ENCODE measurements at regions not wholly inside any gene's neighbourhood (a gene's known extent, or its start where the extent isn't known, plus 50 kb on each side); places are given as distances from the start of the nearest gene placed in this dataset.
"Not testable (repeated sequence)": the region's sequence is repeated elsewhere in the genome, so short reads cannot be mapped to it uniquely, and the experiment has no call there.

GRCh38 chr20:19874040-19874727 lies 116.1 kb downstream of the RIN2 start:
- no peak for DNase-seq

GRCh38 chr20:19875376-19876221 lies 117.5 kb downstream of the RIN2 start:
- DNase-seq: no peak

- DNase-seq: no peak
These were observed 118.9 kb downstream of the RIN2 start for GRCh38 chr20:19876828-19877460.

GRCh38 chr20:19879874-19880255 lies 121.8 kb downstream of the RIN2 start:
- DNase-seq: not testable (repeated sequence)

GRCh38 chr20:19880256-19881079 lies 122.4 kb downstream of the RIN2 start:
- no peak for DNase-seq

GRCh38 chr20:19881080-19881840 lies 123.2 kb downstream of the RIN2 start:
- DNase-seq: no peak

- DNase-seq: no peak
These were observed 123.9 kb downstream of the RIN2 start for GRCh38 chr20:19881990-19882389.

- DNase-seq: no peak
These were observed 124.4 kb downstream of the RIN2 start for GRCh38 chr20:19882446-19882845.

- DNase-seq: no peak
These were observed 125.4 kb downstream of the RIN2 start for GRCh38 chr20:19883501-19883900.

GRCh38 chr20:19885594-19885938 lies 127.5 kb downstream of the RIN2 start:
- DNase-seq: no peak

- no peak for DNase-seq
These were observed 128.0 kb downstream of the RIN2 start for GRCh38 chr20:19885939-19886660.

- no peak for DNase-seq
These were observed 128.7 kb downstream of the RIN2 start for GRCh38 chr20:19886661-19887288.

- DNase-seq: no peak
These were observed 129.4 kb upstream of the NAA20 start for GRCh38 chr20:19887556-19888268.

GRCh38 chr20:19888269-19888671 lies 128.9 kb upstream of the NAA20 start:
- no peak for DNase-seq

GRCh38 chr20:19889011-19889953 lies 127.9 kb upstream of the NAA20 start:
- DNase-seq: no peak

GRCh38 chr20:19890445-19891051 lies 126.6 kb upstream of the NAA20 start:
- DNase-seq: no peak

GRCh38 chr20:19893356-19893755 lies 123.8 kb upstream of the NAA20 start:
- no peak for DNase-seq

- no peak for DNase-seq
These were observed 121.4 kb upstream of the NAA20 start for GRCh38 chr20:19895761-19896160.

GRCh38 chr20:19897891-19898290 lies 119.3 kb upstream of the NAA20 start:
- DNase-seq: no peak

Data from activated CD4-positive, alpha-beta T cell treated with anti-CD3 and anti-CD28 coated beads, Interleukin-10, Interleukin-2, amounts not matched to agents 100 ng/mL and 50 ng/mL, durations not matched to agents 16 hours and 8 hours (primary cell).